Activated CD4-positive, alpha-beta memory T cell treated with anti-CD3 and anti-CD28 coated beads, Interleukin-2, amount 10 ng/mL, durations not matched to agents 7 days and 5 days (primary cell): ENCODE measurements at regions not wholly inside any gene's neighbourhood (a gene's known extent, or its start where the extent isn't known, plus 50 kb on each side); places are given as distances from the start of the nearest gene placed in this dataset.

Experiments used
- CTCF ChIA-PET: fragments of 350-600 bp; sonication (Branson Sonifier 250); formaldehyde crosslinking; loops from one replicate; lab custom pipeline; 2021; ENCODE audit warnings: antibody characterized with exemption, inconsistent platforms; lab: Charles Lee
- POLR2A ChIA-PET: fragments of 350-600 bp; sonication (Branson Sonifier 250); formaldehyde crosslinking; loops from one replicate; lab custom pipeline; 2021; ENCODE audit warnings: antibody characterized with exemption; lab: Charles Lee
- DNase-seq: peaks from one replicate; pipeline ENCODE4 v3.0.0-alpha.2; 2020
- H3K27ac Mint-ChIP-seq: one replicate; pipeline ENCODE4 v1.8.0; 2021; ENCODE audit warnings: mild to moderate bottlenecking, mixed read lengths
- H3K27me3 Mint-ChIP-seq: one replicate; pipeline ENCODE4 v1.8.0; 2021; ENCODE audit warnings: mixed read lengths
- H3K36me3 Mint-ChIP-seq: one replicate; pipeline ENCODE4 v1.8.0; 2021; ENCODE audit warnings: low read depth, mixed read lengths
- H3K4me1 Mint-ChIP-seq: one replicate; pipeline ENCODE4 v1.8.0; 2021; ENCODE audit warnings: mixed read lengths
- H3K4me3 Mint-ChIP-seq: one replicate; pipeline ENCODE4 v1.8.0; 2021; ENCODE audit warnings: mild to moderate bottlenecking, mixed read lengths
- H3K9me3 Mint-ChIP-seq: one replicate; pipeline ENCODE4 v1.8.0; 2021; ENCODE audit warnings: mixed read lengths

DNA sequence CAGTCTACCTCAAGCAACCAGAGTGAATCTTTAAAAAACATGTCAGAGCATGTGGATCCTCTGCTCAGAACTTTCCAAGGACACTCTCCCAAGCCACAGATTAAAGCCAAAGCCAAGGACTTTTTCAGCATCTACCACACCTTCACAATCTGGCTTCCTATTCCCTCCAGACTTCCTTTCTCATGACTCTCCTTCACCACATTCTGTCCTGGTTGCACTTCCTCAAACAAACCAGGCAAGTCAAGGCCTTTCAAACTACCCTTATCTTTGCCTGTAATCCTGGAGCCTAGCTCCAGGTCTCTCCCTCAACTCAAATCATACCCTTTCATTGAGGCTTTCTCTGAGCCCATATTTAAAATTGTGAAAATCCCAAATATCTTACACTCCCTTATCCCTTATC is 191.6 kb upstream of the GALNTL6 start:
- no peaks in the 10 kb centered on the region for H3K36me3 Mint-ChIP-seq
- peaks cover 10% of the 10 kb centered on the region for H3K9me3 Mint-ChIP-seq
- H3K4me3 Mint-ChIP-seq: no peak overlapping the region
- CTCF ChIA-PET: no interaction called here
- H3K4me1 Mint-ChIP-seq: no peaks in the 10 kb centered on the region
- H3K27ac Mint-ChIP-seq: no peak overlapping the region
- no peaks in the 10 kb centered on the region for H3K27me3 Mint-ChIP-seq
- DNase-seq: no peak
- POLR2A ChIA-PET: no interaction called here

DNA sequence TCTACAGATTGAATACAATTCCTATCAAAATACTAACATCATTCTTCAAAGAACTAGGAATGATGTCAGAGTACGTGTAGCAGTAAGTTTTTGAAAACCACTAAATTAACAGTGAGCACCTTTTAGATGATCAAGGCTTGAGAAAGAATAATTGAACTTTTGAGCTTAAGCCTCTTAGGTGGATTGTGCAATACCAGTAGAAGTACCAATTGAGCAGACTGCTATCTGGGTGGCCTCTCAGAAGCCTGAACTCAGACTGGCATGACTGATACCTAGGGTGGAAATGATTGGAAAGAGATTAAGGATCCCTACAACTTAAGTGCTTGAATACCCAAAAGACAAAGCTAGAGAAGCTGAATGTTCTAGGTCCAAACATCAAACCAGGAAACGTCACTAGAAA is 200.3 kb upstream of the GALNTL6 start:
- CTCF ChIA-PET: no interaction called here
- Mint-ChIP-seq H3K9me3 (no peaks in the 10 kb centered on the region), H3K4me3 (no peak overlapping the region), H3K36me3 (no peaks in the 10 kb centered on the region), H3K27ac (no peak overlapping the region), H3K27me3 (no peaks in the 10 kb centered on the region), H3K4me1 (no peaks in the 10 kb centered on the region)
- no peak for DNase-seq
- POLR2A ChIA-PET: no interaction called here

DNA sequence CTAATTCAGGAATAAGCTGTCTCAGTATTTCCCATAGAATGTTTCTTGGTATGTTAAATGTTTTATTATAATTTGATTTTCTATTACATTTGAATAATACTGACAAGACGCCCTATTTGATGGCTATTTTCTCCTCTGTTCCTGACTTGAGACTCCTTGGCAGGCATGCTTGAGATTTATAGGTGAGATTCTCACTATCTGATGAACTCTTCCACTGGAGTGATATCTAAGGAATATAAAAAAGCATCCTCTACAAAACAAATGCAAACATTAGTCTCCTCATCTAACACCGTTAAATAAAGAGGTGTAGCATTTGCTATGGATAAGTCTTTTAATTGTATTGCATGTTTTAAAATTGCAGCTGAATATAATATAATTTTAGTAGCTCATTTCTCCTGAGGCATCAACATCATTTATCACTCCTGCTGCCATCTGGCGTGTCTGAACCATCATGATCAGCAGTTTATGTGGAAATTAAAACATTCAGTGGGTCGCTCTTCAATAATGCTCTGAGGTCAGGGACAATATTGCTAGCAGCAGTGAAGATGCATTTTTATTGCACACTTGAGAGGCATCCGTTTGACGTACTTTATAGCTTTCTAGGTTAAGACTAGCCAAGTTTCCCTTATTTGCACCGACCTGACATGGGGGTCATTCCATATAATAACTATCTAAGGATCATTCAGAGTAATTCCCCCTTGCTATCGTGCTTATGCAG is 210.4 kb upstream of the GALNTL6 start:
- H3K4me3 Mint-ChIP-seq: no peak overlapping the region

DNA sequence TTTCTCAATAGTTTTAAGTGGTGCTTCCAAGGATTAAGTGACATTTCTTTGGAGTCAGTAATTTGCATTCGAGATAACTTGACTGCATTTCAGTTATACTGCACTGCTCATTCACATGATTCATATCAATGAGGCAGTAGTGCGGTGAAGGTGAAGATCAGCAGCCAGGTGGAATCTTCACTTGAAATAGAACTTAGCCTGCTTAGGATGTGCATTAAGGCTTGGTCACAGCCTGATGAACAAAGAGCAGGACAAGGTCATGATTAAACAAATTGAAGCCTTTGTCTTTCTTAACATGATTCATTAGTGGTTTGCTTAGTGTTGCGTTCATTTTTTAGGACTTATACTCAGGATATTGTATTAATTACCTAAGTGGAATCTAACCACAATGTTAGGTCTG is 212.1 kb upstream of the GALNTL6 start:
- CTCF ChIA-PET: no interaction called here
- Mint-ChIP-seq H3K9me3 (peaks cover 8% of the 10 kb centered on the region), H3K4me3 (no peak overlapping the region), H3K27ac (no peak overlapping the region), H3K36me3 (no peaks in the 10 kb centered on the region), H3K27me3 (no peaks in the 10 kb centered on the region), H3K4me1 (no peaks in the 10 kb centered on the region)
- POLR2A ChIA-PET: no interaction called here
- DNase-seq: no peak

More for the DNA sequence above, 210.4 kb upstream of the GALNTL6 start:
- ChIA-PET CTCF (no interaction called here), POLR2A (no interaction called here)
- Mint-ChIP-seq H3K4me1 (no peaks in the 10 kb centered on the region), H3K27me3 (no peaks in the 10 kb centered on the region), H3K36me3 (no peaks in the 10 kb centered on the region), H3K27ac (no peak overlapping the region), H3K9me3 (peaks cover 5% of the 10 kb centered on the region)
- DNase-seq: no peak

DNA sequence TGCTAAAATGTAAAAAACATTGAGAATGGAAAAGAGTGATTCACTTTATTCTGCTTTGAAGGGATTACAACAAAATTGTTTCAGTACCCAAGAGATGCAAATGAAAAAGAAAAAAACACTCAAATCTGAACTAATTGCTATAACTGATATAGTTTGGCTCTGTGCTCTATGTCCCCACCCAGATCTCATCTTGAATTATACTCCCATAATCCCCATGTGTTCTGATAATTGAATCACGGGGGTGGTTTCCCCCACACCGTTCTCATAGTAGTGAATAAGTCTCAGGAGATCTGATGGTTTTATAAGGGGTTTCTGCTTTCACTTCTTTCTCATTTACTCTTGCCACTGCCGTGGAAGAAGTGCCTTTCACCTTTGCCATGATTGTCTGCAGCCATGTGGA is 213.6 kb upstream of the GALNTL6 start:
- Mint-ChIP-seq H3K4me1 (no peaks in the 10 kb centered on the region), H3K27ac (no peak overlapping the region), H3K4me3 (no peak overlapping the region), H3K36me3 (no peaks in the 10 kb centered on the region), H3K9me3 (peaks cover 8% of the 10 kb centered on the region), H3K27me3 (no peaks in the 10 kb centered on the region)
- POLR2A ChIA-PET: no interaction called here
- CTCF ChIA-PET: no interaction called here
- no peak for DNase-seq

DNA sequence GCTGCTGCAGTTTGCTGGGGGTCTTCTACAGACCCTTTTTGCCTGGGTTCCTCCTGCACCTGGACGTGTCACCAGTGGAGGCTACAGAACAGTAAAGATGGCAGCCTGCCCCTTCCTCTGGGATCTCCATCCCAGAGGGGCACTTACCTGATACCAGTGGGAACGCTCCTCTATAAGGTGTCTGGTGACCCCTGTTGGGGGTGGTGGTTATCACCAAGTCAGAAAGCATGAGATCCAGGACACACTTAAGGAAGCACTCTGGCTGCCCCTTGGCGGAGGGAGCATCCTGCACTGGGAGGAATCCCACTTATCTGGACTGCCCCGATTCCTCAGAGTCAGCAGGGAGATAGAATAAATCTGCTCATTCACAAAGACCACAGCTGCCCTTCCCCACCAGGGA is 218.9 kb upstream of the GALNTL6 start:
- Mint-ChIP-seq H3K27ac (no peak overlapping the region), H3K36me3 (no peaks in the 10 kb centered on the region)
- POLR2A ChIA-PET: no interaction called here

DNA sequence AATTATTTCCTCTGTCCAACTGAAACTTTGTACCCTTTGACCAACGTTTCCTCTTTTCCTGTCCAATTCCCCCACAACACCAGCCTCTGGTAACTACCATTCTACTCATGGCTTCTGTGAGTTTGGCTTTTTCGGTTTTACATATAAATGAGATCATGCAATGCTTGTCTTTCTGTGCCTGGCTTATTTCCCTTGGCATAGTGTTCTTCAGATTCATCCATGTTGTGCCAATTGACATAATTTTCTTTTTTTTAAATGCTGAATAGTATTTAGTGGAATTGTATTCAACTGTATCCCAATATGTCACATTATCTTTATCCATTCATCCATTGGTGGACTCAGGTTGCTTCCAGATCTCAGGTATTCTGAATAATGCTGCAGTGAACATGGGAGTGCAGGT is 222.5 kb upstream of the GALNTL6 start:
- POLR2A ChIA-PET: no interaction called here
- Mint-ChIP-seq H3K27ac (no peak overlapping the region), H3K4me3 (no peak overlapping the region), H3K4me1 (no peaks in the 10 kb centered on the region), H3K9me3 (no peaks in the 10 kb centered on the region), H3K27me3 (no peaks in the 10 kb centered on the region), H3K36me3 (no peaks in the 10 kb centered on the region)
- no peak for DNase-seq
- CTCF ChIA-PET: no interaction called here

More for the DNA sequence above, 218.9 kb upstream of the GALNTL6 start:
- CTCF ChIA-PET: no interaction called here
- no peak for DNase-seq
- Mint-ChIP-seq H3K4me1 (no peaks in the 10 kb centered on the region), H3K4me3 (no peak overlapping the region), H3K27me3 (no peaks in the 10 kb centered on the region), H3K9me3 (peaks cover 3% of the 10 kb centered on the region)

DNA sequence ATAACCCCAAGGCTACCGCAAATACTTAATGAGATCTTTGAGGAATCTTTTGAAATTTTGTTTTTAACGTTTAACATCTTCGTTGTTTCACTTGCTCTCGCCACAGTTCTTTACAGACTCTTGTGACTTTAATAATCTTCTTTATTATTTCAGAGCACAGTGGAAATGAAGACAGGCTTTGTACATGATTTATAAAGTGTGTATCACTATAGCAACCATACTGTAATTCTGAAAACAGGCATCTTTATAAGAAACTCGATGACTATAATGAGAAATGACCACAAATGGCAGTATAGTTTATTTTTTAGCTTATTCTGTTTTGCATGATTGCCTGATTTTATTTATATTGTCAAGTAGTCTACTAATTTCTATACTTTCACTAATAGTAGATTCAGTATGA is 224.4 kb upstream of the GALNTL6 start:
- H3K4me1 Mint-ChIP-seq: no peaks in the 10 kb centered on the region
- CTCF ChIA-PET: no interaction called here

DNA sequence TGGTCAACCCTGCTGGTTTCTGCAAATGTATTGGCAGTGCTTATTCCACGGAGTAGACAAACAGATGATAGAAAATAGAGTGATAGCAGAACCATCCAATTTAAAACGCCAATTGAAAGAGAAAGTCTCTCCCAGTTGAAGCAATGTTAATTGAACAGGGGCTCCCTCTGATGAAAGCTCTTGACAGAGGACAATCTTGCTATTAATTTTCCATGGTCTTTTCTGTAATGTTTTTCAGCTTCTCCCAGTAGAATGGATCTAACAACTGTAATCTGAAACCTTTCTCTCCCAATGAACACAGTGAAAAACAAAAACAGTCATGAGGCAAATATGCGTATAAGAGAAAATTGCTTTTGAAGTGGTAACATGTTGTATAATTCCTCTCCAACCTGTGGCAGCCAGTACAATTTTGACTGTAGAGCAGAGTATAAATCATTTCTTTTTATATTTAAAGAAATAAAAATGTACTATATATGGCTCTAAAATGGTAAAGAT is 225.1 kb upstream of the GALNTL6 start:
- no peak overlapping the region for H3K4me3 Mint-ChIP-seq
- H3K27me3 Mint-ChIP-seq: no peaks in the 10 kb centered on the region
- H3K9me3 Mint-ChIP-seq: no peaks in the 10 kb centered on the region
- no peaks in the 10 kb centered on the region for H3K4me1 Mint-ChIP-seq
- H3K36me3 Mint-ChIP-seq: no peaks in the 10 kb centered on the region
- CTCF ChIA-PET: no interaction called here
- no peak overlapping the region for H3K27ac Mint-ChIP-seq
- POLR2A ChIA-PET: no interaction called here
- DNase-seq: no peak

More for the DNA sequence above, 224.4 kb upstream of the GALNTL6 start:
- H3K27ac Mint-ChIP-seq: no peak overlapping the region
- H3K4me3 Mint-ChIP-seq: no peak overlapping the region
- DNase-seq: no peak
- no peaks in the 10 kb centered on the region for H3K9me3 Mint-ChIP-seq
- no peaks in the 10 kb centered on the region for H3K27me3 Mint-ChIP-seq
- H3K36me3 Mint-ChIP-seq: no peaks in the 10 kb centered on the region
- POLR2A ChIA-PET: no interaction called here

DNA sequence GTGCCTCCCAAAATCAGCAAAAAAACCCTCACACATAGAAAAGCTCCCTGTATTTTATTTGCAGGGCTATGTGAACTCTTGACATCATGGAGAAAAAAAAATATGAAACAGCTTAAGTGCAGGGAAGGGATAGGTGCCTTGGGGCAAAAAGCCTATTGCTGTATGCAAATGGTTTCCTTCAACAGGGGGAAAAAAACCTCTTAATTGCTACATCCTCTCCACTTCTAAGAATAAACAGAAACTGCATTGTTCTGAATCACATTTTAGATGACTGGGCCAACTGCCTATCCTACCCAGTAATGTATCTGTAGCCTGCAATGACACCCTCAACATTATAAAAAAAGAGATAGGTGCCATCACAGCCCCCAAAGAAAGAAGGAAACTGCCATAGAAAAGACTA is 229.4 kb upstream of the GALNTL6 start:
- DNase-seq: no peak
- H3K27me3 Mint-ChIP-seq: no peaks in the 10 kb centered on the region
- ChIA-PET CTCF (no interaction called here), POLR2A (no interaction called here)
- H3K4me1 Mint-ChIP-seq: no peaks in the 10 kb centered on the region
- no peaks in the 10 kb centered on the region for H3K9me3 Mint-ChIP-seq
- no peak overlapping the region for H3K4me3 Mint-ChIP-seq
- H3K27ac Mint-ChIP-seq: no peak overlapping the region
- H3K36me3 Mint-ChIP-seq: no peaks in the 10 kb centered on the region

DNA sequence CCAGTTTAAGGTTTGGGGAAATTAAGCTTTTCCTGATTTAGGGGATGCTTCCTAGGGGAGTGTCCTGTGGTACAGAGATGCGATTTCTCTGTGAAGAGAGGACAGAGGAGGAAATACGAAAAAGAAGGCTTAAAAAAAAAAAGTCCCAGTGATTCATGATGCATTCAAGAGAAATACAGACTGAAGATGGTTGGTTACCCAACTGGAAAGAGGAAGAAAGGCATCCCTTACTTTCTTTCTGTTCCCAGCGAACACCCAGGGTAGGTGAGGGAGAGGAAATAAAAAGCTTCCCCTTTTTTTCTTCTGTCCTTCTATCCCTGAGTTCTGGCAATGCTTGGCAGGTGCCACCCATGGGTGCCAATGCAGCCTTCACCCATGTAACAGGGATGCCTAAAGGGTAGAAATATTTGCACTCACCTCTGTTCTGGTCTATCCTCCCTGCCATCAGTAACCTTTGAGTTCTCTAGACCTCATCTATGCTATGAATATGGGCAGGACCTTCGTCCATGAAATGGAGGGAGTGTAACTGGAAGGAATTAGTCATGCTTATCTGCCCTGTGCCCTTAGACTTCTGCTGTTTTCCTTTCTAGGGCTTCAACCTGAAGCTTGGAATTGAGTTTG is 230.1 kb upstream of the GALNTL6 start:
- Mint-ChIP-seq H3K4me3 (no peak overlapping the region), H3K4me1 (no peaks in the 10 kb centered on the region), H3K27me3 (no peaks in the 10 kb centered on the region), H3K36me3 (no peaks in the 10 kb centered on the region), H3K27ac (no peak overlapping the region), H3K9me3 (no peaks in the 10 kb centered on the region)
- ChIA-PET CTCF (no interaction called here), POLR2A (no interaction called here)
- DNase-seq: no peak

DNA sequence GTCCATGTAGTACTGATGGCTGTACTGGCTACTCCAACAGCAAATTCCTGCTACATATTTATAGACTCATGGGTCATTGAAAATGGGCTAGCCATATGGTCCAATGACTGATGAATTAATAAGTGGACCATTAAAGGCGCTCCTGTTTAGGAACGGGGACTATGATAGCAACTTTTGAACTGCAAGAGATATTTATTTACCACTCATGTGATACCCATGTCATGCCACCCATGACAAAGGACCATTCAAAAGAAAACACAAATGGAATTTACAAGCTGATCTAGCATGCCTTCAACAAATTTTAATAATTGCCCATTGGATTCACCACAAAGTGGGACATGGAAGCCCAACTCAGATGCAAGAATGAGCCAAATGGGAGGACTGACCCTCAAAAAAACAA is 240.0 kb upstream of the GALNTL6 start:
- Mint-ChIP-seq H3K27ac (no peak overlapping the region), H3K27me3 (no peaks in the 10 kb centered on the region), H3K4me1 (no peaks in the 10 kb centered on the region), H3K9me3 (peaks cover 8% of the 10 kb centered on the region), H3K4me3 (no peak overlapping the region), H3K36me3 (no peaks in the 10 kb centered on the region)
- ChIA-PET CTCF (no interaction called here), POLR2A (no interaction called here)
- no peak for DNase-seq

DNA sequence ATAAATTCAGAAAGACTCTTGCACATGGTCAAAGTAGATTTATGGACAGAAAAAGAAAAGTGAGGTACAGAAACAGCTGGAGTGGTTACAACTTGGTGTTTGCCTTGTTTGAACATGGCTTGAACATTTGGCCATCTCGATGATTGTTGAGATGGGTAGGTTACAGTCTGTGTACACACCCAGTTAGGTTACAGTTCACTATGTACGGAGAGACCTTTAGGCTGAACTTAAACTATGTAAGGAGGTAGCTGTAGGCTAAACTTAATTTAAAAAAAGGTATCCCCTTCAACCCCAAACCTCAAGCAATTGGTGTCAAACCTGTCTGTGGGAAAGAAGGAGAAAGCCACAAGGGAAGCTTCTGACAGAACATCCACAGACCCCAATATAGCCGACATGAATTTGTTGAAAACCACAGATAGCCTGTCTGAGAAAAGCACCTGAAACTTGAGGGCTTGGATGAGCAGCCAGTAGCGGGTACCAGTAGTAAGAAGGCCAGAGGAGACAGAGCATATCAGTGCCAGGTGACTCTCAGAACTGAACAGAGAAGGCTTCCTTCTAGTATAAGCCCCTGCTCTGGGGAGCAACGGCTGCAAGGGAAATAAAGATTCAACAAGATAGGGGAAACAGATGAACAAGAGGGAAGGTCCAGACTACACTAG is 247.9 kb upstream of the GALNTL6 start:
- Mint-ChIP-seq H3K27ac (no peak overlapping the region), H3K27me3 (no peaks in the 10 kb centered on the region), H3K9me3 (no peaks in the 10 kb centered on the region), H3K4me1 (no peaks in the 10 kb centered on the region), H3K4me3 (no peak overlapping the region), H3K36me3 (no peaks in the 10 kb centered on the region)
- no peak for DNase-seq
- POLR2A ChIA-PET: no interaction called here
- CTCF ChIA-PET: no interaction called here
